Skeletal muscle tissue (tissue), 3 donors: ENCODE measurements at regions not wholly inside any gene's neighbourhood (a gene's known extent, or its start where the extent isn't known, plus 50 kb on each side); places are given as distances from the start of the nearest gene placed in this dataset.

ENCODE experiments used
- H3K27ac ChIP-seq: one replicate; pipeline ENCODE4 v1.7.0; 2013; ENCODE audit warnings: mild to moderate bottlenecking, low read depth, low read length, inconsistent platforms
- H3K27me3 ChIP-seq, 3 donors: one replicate each; pipeline ENCODE4 v1.7.0; 2013; ENCODE audit warnings: low read length in 3 of 3; ENCODE audit not compliant: control insufficient read depth in 3 of 3, insufficient read depth in 3 of 3
- H3K36me3 ChIP-seq, 3 donors: one replicate each; pipeline ENCODE4 v1.7.0; 2013; ENCODE audit warnings: low read length in 3 of 3; ENCODE audit not compliant: control insufficient read depth in 3 of 3, insufficient read depth in 3 of 3
- H3K4me1 ChIP-seq, 3 donors: one replicate each; pipeline ENCODE4 v1.7.0; 2013; ENCODE audit warnings: low read length in 3 of 3, mild to moderate bottlenecking in 3 of 3; ENCODE audit not compliant: control insufficient read depth in 3 of 3, insufficient read depth in 3 of 3
- H3K4me3 ChIP-seq, 3 donors: one replicate each; pipeline ENCODE4 v1.7.0; 2013; ENCODE audit warnings: low read length in 3 of 3
- H3K9ac ChIP-seq, 3 donors: one replicate each; pipeline ENCODE4 v1.7.0; 2013; ENCODE audit warnings: low read length in 3 of 3, mild to moderate bottlenecking in 3 of 3, moderate library complexity in 2 of 3, low read depth in 1 of 3
- H3K9me3 ChIP-seq, 3 donors: one replicate each; pipeline ENCODE4 v1.7.0; 2013; ENCODE audit warnings: low read length in 3 of 3; ENCODE audit not compliant: control insufficient read depth in 3 of 3
- donor health status: Osteomylitis.

GRCh38 chr2:66030553-66030952, 404.4 kb upstream of the MEIS1 start:
- no peaks in the 10 kb centered on the region for H3K9me3 ChIP-seq
- H3K27ac ChIP-seq: no peak overlapping the region
- H3K27me3 ChIP-seq: no peaks in the 10 kb centered on the region
- peaks cover 0 to 15% (median 5%) of the 10 kb centered on the region in 3 donors for H3K4me1 ChIP-seq
- H3K36me3 ChIP-seq: no peaks in the 10 kb centered on the region
- H3K4me3 ChIP-seq: no peak overlapping the region
- H3K9ac ChIP-seq: no peak overlapping the region

GRCh38 chr2:66024391-66024790, 410.5 kb upstream of the MEIS1 start:
- Histone ChIP-seq H3K27ac (no peak overlapping the region), H3K9me3 (no peaks in the 10 kb centered on the region), H3K4me1 (no peaks in the 10 kb centered on the region), H3K27me3 (no peaks in the 10 kb centered on the region), H3K36me3 (no peaks in the 10 kb centered on the region), H3K9ac (no peak overlapping the region), H3K4me3 (no peak overlapping the region)

GRCh38 chr2:66021296-66021695, 413.6 kb upstream of the MEIS1 start:
- Histone ChIP-seq H3K4me3 (no peak overlapping the region), H3K36me3 (no peaks in the 10 kb centered on the region), H3K9ac (no peak overlapping the region), H3K27me3 (no peaks in the 10 kb centered on the region), H3K9me3 (no peaks in the 10 kb centered on the region), H3K27ac (no peak overlapping the region), H3K4me1 (no peaks in the 10 kb centered on the region)

- Histone ChIP-seq H3K27me3 (no peaks in the 10 kb centered on the region), H3K4me3 (no peak overlapping the region), H3K27ac (no peak overlapping the region), H3K9ac (no peak overlapping the region), H3K4me1 (no peaks in the 10 kb centered on the region), H3K9me3 (no peaks in the 10 kb centered on the region), H3K36me3 (no peaks in the 10 kb centered on the region)
Observed at GRCh38 chr2:66017763-66018162, 417.2 kb upstream of the MEIS1 start.

GRCh38 chr2:66014450-66014849, 420.5 kb upstream of the MEIS1 start:
- Histone ChIP-seq H3K4me1 (no peaks in the 10 kb centered on the region), H3K9me3 (no peaks in the 10 kb centered on the region), H3K27me3 (no peaks in the 10 kb centered on the region), H3K4me3 (no peak overlapping the region), H3K36me3 (no peaks in the 10 kb centered on the region), H3K27ac (no peak overlapping the region), H3K9ac (no peak overlapping the region)

- no peaks in the 10 kb centered on the region for H3K27me3 ChIP-seq
- no peaks in the 10 kb centered on the region for H3K4me1 ChIP-seq
- H3K9me3 ChIP-seq: no peaks in the 10 kb centered on the region
- H3K36me3 ChIP-seq: no peaks in the 10 kb centered on the region
- H3K27ac ChIP-seq: no peak overlapping the region
- no peak overlapping the region for H3K4me3 ChIP-seq
- H3K9ac ChIP-seq: no peak overlapping the region
Observed at GRCh38 chr2:66013456-66013855, 421.5 kb upstream of the MEIS1 start.

- Histone ChIP-seq H3K4me3 (no peak overlapping the region), H3K9ac (no peak overlapping the region), H3K27ac (no peak overlapping the region), H3K36me3 (no peaks in the 10 kb centered on the region), H3K27me3 (no peaks in the 10 kb centered on the region), H3K4me1 (no peaks in the 10 kb centered on the region), H3K9me3 (no peaks in the 10 kb centered on the region)
Observed at GRCh38 chr2:66003931-66004330, 431.0 kb upstream of the MEIS1 start.

- no peak overlapping the region for H3K9ac ChIP-seq
- H3K36me3 ChIP-seq: no peaks in the 10 kb centered on the region
- no peak overlapping the region for H3K4me3 ChIP-seq
- H3K27ac ChIP-seq: no peak overlapping the region
- H3K4me1 ChIP-seq: no peaks in the 10 kb centered on the region
- H3K27me3 ChIP-seq: no peaks in the 10 kb centered on the region
- no peaks in the 10 kb centered on the region for H3K9me3 ChIP-seq
Observed at GRCh38 chr2:66001538-66001937, 433.4 kb upstream of the MEIS1 start.

GRCh38 chr2:66000901-66001300, 434.0 kb upstream of the MEIS1 start:
- H3K27ac ChIP-seq: no peak overlapping the region
- no peaks in the 10 kb centered on the region for H3K27me3 ChIP-seq
- H3K9me3 ChIP-seq: no peaks in the 10 kb centered on the region
- H3K4me1 ChIP-seq: no peaks in the 10 kb centered on the region
- H3K9ac ChIP-seq: no peak overlapping the region
- H3K36me3 ChIP-seq: no peaks in the 10 kb centered on the region
- H3K4me3 ChIP-seq: no peak overlapping the region

GRCh38 chr2:65999796-66000195, 435.1 kb upstream of the MEIS1 start:
- Histone ChIP-seq H3K9me3 (no peaks in the 10 kb centered on the region), H3K27ac (no peak overlapping the region), H3K27me3 (no peaks in the 10 kb centered on the region), H3K4me3 (no peak overlapping the region), H3K9ac (no peak overlapping the region), H3K4me1 (no peaks in the 10 kb centered on the region), H3K36me3 (no peaks in the 10 kb centered on the region)

GRCh38 chr2:65999103-65999502, 435.8 kb upstream of the MEIS1 start:
- Histone ChIP-seq H3K27ac (no peak overlapping the region), H3K27me3 (no peaks in the 10 kb centered on the region), H3K4me3 (no peak overlapping the region), H3K36me3 (no peaks in the 10 kb centered on the region), H3K4me1 (no peaks in the 10 kb centered on the region), H3K9ac (no peak overlapping the region), H3K9me3 (no peaks in the 10 kb centered on the region)
